Gastrocnemius medialis (tissue), 4 donors: ENCODE measurements at regions not wholly inside any gene's neighbourhood (a gene's known extent, or its start where the extent isn't known, plus 50 kb on each side); places are given as distances from the start of the nearest gene placed in this dataset.

Source experiments
- POLR2A ChIP-seq, 2 donors: fragments of 450-650 bp; IDR thresholded peaks; one replicate each; pipeline ENCODE4 v1.6.1; 2017; ENCODE audit warnings: antibody characterized with exemption in 2 of 2, mild to moderate bottlenecking in 2 of 2, moderate library complexity in 2 of 2
- TF ChIP-seq, protein P1 (sequence below), 5 experiments: fragments of 450-650 bp in 3 of 5; fragments of 200-600 bp in 2 of 5; sonication (generic) in 2 of 5; IDR thresholded peaks in 4 of 5; conservative IDR thresholded peaks in 1 of 5; 1 replicate in 4 of 5; 2 replicates in 1 of 5; pipeline ENCODE4 v1.5.1; 2016 to 2019; ENCODE audit warnings: antibody characterized with exemption in 5 of 5, mild to moderate bottlenecking in 3 of 5, moderate library complexity in 3 of 5

DNA sequence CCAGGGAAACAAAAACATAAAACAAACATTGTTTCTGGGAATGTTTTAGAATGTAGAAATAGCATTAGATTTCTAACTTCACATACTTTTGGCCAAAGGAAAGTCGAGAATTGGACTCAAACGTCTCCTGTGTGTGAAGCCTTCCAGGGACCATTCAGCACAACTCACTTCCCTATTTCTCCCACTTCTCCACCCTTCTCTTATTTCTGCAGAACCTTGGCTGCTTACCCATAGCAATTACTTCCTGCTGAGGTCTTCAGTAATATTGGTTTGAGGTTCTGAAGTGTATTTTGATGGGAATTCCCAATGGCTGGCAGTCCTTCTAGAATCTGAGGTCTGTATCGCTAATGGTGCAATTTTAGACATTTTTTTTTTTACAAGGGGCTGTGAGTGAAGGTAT is 158.3 kb upstream of the SNX19 start:
- TF ChIP-seq, protein P1, sequence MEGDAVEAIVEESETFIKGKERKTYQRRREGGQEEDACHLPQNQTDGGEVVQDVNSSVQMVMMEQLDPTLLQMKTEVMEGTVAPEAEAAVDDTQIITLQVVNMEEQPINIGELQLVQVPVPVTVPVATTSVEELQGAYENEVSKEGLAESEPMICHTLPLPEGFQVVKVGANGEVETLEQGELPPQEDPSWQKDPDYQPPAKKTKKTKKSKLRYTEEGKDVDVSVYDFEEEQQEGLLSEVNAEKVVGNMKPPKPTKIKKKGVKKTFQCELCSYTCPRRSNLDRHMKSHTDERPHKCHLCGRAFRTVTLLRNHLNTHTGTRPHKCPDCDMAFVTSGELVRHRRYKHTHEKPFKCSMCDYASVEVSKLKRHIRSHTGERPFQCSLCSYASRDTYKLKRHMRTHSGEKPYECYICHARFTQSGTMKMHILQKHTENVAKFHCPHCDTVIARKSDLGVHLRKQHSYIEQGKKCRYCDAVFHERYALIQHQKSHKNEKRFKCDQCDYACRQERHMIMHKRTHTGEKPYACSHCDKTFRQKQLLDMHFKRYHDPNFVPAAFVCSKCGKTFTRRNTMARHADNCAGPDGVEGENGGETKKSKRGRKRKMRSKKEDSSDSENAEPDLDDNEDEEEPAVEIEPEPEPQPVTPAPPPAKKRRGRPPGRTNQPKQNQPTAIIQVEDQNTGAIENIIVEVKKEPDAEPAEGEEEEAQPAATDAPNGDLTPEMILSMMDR (IDR thresholded peaks at IDR 0.05 in 4 of 5, conservative IDR thresholded peaks at IDR 0.05 in 1 of 5), result no peak
- no peak for TF ChIP-seq POLR2A (IDR thresholded peaks at IDR 0.05)
